ENCODE measurements at regions not wholly inside any gene's neighbourhood (a gene's known extent, or its start where the extent isn't known, plus 50 kb on each side); places are given as distances from the start of the nearest gene placed in this dataset.

DNA sequence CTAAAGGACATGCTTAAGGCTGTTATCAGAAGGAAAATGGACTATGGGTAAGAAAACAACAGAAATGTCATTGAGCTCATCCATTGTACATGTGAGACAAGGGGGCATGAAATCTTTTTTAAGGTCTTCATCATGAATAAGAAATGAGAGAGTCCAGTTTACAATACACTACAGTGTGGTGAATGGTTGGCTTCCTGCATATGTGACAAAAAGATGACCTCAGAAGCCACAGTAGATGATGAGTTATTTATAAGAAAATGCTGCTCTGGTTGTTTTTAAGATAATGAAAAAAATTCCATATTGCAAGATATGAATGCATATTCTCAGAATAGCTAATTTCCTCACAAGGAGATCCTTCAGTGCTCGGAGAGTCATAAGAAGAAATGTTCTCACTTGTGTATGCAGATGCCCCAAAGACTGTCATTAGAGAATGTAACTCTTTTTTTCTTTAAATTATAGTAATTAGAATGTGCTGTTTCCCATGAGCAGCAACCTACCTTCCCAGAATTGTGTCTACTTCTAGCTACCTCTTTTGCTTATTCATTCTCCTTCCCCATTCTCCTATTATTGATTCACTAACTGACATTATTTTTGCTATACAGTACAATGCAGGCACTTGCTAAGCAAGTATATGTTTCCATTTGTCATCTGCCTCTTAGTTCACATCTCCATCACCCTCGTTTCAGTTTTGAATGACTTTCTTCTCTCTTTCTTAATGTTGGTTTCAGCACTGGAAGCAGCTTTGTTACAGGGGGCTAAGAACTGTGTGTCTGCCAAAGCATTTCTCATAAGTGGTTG is 152.0 kb upstream of the PEX5L start:
- no peak for DNase-seq

DNA sequence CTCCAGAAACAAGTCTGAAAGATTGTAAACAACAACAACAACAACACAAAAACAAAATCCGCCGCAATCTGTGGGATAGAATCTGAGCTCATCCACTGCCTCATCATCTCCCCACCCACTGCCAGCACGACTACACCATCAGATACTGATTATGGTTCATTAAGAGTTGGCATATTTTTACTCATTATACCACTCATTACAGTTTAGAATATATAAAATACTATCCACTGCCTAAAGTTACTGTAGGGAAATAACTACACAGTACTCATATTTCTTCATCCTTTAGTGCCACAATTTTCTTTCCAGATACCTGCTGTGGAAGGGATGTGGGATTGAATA is 152.5 kb upstream of the PEX5L start:
- DNase-seq = no peak

DNA sequence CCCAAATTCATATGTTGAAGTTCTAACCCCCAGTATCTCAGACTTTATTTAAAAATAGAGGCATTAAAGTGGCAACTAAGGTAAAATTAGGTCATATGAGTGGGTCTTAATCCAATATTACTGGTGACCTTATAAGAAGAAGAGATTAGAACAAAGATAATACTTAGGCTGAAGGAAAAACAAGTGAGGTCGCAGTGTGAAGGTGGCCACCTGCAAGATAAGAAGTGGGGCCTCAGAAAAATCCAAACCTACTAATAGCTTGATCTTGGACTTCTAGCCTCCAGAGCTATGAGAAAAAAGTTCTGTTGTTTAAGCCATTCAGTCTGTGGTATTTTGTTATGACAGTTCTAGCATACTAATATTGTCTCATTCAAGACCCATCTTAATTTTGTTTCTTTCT is 159.9 kb upstream of the PEX5L start:
- no peak for DNase-seq

DNA sequence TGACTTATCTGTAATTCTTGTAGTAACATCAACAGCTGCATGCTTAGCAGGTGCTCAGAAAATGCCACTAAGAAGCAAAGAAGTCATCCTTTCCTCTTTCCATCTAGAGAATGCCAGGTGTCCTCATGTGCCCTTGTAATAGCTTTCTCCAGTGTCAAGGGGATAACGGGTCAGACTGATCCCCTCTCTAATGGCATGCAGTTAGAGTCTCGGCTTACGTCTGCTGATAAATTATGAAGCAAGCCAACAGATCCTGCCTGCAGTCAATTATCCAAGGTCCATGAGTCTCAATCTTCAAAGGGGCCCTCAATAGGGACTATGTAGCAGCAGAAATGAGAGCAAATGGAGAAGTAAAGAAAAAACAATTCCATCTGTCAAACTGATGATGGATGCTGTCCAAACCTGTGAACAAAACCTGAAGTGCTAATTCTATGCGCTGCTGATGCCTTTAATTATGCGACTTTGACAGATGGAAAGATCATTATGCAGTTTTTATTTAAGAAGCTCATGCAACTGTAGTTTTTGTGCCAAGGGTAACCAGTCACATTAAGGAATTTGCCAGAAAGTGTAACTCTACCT is 162.8 kb upstream of the PEX5L start:
- no peak for DNase-seq

DNA sequence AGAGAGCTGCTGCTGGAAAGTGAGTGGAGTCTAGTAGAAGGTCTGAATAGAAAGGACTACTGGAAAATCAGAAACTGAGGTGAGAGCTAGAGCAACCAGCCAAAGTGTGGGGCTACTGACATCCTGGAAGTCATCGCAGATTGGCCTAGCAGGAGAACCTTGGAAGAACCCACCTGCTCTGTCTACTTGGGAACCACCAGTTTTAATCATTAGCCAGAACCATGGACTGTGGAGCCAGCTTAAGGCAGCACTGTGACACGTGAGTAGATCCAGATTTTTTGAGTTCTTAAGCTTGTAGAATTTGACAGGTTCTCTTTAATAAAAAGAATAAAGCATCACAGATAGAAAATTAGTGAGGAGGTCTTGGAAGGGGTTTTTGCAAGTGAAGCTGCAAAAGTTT is 179.1 kb upstream of the PEX5L start:
- DNase-seq = no peak

DNA sequence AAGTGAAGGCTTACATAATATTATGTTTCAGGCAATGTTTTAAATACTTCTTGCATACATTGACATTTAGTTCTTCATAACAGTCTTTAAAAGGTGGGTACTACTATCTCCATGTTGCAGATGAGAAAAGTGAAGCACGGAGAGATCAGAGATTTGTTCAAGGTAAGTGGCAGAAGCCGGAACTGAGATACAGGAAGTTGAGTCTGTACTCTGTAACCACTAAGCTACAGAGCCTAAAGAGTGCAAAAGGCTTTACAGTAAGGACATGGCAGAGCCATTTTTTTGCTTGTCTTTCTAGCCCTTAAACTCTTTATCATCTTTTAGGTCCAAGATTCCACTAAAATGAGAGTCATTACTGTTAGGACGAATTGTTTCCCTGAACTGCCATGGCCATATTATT is 186.5 kb upstream of the PEX5L start:
- no peak for DNase-seq

DNA sequence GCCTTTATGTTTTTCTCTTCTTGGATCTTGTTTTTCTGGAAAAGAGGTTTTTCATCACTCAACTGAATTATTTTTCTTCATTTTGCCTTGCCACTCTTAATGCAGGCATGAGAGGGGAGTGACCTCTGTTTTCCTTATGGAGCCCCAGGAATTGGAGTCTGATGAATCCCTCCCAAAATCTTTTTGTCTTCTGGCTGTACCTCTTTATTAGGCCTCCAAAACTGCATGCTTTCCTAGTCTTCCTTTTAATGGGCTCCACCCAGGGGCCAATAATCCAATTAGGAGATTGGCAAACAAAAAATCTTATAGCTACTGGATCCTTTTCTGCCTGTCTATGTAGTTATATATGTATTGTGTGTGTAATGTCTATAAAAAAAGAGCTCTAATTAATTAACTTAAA is 192.4 kb upstream of the PEX5L start:
- DNase-seq = no peak

DNA sequence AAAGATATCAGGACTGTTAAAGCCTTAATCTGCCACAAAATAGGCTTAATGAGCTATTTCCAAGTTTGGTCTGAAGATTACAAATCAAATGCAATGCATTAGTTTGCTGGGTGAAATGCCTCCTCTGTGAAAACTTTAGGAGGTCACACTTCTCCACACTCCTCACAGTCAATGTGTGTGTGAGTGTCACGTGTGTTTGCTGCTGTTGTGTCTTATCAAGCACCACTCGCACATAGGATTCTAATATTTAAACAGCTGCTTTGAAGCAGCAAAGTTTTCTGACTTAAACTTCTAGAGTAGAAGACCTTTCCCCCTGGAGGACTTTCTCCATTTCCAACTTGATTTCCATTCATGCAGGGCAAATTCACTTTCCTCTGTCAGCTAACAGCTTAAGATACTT is 203.2 kb upstream of the PEX5L start:
- no peak for DNase-seq

DNA sequence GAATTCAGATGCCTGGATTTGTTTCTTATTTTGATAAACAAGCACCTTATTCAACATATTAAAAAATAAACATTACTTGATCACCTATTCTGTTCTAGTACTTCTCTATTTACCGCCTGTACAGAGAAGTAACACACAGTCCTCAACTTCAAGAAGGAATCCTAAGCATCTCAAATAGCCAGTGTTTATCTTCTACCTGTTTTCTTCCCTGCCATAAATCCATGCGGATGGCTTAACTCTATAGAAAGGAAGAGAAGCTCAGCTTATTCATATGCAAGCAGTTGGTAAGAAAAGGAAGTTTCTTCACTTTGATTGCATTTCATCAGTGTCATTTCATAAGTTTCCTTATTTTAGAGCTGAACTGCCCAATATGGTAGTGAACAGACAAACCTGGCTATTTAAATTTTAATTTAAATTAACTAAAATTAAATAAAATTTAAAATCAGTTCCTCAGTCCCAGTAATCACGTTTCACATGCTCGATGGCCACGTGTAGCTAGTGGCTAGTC is 210.0 kb upstream of the PEX5L start:
- no peak for DNase-seq

DNA sequence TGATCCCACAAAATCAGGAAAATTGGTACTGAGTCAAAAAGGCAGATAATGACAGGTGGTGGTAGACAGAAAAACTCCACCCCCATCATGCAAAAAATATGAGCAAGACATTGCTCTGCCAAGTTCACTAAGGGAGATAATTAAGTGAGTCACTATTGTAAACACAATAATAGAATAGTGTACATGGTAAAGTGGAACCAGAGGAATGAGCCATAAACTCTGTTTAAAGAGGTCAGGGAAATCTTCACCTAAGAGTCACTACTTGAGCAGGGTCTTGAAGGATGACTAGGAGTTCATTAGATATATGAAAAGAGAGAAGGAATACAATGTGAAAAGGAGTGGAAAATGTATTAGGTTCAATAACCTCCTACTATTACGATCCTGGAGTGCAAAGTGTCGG is 213.4 kb upstream of the PEX5L start:
- no peak for DNase-seq

DNA sequence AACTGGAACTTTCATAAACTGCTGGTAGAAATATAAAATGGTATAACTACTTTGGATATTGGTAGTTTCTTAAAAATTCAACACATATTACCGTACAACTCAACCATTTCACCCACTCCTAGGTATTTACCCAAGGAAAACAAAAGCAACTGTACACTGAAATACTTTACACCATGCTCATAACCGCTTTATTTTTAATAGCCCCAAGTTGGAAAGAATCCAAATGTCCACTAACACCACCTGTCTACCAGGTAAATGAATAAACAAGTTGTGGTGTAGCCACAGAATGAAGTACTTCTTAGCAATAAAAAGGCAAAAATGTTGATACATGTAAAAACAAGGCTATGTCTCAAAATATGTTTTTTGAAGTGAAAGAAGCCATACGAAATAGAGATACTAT is 215.9 kb upstream of the PEX5L start:
- peak; percentile 86 for DNase-seq

DNA sequence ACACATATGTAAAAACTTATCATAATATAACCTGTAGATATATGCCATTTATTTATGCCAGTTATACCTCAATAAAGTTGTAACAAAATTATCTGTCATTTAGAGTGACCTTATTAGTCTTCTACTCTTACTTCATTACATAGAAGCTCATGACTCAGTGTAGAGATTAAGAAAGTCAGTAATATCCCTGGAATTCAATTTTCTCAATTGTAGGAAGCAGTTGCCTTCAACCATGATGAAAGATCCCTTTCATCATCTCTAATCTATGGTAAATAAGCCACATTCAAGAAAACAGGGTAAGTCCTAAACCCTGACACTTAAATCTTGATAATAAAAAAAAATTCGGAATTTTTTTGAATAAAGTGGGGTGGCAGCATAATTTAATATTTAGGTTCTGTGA is 216.5 kb upstream of the PEX5L start:
- no peak for DNase-seq

DNA sequence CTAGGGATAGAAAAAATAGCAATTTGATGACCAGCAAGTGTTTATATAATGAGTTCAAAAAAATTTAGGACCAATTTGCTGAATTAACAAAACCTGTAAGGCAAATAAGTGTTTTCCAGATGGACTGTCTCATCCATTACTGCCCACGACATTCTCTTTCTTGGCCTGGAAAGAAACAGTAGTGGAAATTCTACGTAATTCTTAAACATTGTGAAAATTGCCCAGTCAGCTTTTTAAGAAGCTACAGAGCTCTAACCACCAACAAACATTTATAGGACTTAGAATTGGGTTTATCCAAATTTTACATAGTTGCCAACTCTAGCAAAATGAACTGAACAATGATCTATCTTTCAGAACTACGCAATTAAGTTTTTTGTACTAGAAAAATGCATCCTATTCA is 227.7 kb upstream of the PEX5L start:
- no peak for DNase-seq

DNA sequence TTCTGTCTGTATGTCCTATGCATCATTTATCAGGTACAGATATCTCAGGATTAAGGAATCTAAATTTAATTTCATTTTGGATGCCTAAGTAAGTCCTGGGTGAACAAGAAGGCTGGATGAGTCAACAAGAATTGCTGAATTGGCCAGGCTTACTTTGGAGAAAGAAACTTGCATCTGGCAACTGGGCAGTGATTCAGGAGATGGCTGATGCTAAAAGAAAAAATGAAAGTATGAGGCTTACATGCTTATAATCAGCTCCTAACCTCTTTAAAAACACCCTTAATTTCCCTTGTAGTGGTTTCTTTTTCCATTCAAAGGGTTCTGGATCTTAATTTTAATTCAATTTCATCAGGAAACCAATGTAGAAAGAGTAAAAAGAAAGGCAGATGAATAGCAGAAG is 228.8 kb upstream of the PEX5L start:
- no peak for DNase-seq

DNA sequence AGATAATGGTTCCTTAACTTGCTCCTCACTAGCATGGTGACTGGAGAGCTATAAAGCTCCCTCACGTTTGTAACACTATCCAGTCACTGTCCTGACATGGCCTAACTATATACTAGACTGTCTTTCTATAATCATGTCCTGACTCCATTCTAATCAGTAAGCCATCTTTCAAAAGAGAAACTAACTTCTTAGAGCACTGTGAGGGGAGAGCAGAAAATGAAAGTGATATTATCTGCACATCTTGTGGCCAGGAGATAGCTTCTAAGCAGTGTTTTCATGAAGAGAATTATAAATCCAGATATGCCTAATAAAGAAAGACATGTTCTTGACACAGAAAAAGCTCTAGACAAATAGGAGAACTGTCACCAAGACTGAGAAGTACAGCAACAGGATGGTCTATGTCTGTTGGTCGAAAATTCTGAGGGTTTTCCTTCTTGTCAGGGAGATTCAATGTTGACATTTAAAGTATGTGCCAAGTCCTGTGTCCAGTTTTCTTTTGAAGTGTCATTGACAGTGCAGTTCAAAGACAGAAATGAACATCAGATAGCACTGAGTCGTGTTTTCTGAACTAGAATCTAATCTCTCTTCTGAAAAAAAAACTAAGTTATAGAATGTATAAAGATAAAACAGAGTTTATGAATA is 230.6 kb upstream of the PEX5L start:
- DNase-seq = no peak

DNA sequence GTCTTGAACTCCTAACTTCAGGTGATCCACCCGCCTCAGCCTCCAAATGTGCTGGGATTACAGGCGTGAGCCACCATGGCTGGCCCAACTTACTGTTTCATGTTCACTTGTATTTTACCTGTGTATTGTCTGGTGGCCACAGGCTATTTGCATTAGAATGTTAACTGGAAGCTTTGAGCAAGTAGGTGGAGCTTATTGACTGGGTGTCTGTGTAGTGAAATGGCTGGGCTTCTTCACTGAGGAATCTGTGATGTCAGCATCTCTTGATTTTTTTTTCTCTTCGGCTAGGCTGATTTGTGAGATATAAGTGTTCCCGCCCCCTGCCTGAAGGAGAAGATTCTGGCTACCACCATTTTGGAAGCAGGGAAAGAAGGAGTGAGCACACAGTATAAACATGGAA is 237.8 kb upstream of the PEX5L start:
- DNase-seq = no peak

DNA sequence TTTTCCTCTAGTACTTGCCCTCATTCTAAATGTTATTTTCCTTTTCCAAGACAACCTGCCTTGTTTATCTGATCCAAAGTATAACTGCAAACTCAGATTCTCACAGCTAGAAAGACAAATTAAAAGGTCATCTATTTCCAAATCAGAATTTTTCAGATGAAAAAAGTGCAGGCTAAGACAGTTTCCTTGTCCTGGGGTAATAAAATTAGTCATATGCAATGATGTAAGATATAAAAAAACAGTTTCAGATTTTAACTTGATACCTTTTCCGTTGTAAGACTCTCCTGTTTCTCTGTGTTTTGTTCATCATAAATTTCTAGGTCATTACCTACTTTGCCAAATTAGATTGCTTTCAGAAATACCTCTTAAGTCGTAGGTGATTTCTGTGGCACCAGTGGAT is 238.4 kb upstream of the PEX5L start:
- no peak for DNase-seq

DNA sequence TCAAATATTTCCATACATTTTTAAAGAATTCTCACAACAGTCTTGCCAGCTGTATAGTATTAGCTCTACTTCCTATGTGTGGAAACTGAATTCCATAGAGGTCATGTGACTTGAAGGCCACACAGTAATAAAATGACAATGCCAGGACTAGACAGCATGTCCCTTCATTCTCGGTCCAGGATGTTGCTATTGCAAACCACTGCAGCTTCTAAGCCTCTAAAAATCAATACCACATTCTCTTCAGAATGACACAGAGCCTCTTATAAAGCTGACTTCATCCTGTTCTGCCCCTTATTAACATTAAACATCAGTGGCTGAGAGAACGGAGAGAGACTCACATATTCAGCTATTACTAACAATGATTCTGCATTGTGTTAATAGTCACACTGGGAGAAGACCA is 240.3 kb upstream of the PEX5L start:
- DNase-seq = peak; percentile 58

DNA sequence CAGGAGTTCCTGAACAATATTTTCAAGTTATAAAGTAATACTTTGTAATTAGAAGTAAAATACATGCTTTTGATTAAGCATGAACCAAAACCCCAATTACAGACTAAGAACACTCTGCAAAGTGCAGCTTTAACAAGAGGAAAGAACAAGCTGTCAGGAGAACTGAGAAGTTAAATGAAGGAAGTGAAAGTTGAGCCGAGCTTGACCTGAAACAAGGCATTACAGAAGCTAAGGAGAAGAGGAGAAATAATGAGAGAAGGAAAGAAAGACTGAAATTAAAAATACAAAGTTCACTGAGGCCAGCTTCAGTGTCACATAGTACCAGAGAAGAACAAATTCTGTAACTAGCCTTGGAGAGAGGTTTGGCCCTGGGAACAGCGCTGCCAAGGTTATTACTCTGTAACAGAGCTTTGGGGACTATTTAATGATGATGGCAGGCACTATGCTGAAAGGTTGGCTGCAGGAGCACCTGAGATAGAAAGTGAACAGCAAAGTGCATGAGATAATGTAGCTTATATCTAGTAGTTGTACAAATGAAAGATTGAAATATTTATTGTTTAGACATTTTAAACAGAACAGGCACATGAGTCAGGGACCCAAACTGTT is 241.9 kb upstream of the PEX5L start:
- DNase-seq = no peak

DNA sequence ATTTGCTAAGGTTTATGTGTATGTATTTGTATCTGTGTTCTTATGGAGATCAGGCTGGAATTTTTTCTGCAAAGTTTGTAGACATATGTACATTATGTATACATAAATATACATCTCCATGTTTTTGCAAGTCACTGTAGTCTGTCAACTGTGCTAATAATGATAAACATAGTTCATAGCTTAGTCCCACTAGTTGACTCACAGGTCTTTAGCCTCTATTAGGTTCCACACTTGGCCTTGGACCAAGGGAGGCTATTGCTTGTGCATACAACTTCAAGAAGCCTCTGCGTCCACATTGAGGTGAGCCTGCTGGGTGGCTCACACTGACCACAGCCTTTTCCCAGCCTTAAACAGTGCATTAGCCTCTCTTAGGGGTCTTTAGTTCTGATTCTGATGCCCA is 243.8 kb upstream of the PEX5L start:
- DNase-seq = no peak

DNA sequence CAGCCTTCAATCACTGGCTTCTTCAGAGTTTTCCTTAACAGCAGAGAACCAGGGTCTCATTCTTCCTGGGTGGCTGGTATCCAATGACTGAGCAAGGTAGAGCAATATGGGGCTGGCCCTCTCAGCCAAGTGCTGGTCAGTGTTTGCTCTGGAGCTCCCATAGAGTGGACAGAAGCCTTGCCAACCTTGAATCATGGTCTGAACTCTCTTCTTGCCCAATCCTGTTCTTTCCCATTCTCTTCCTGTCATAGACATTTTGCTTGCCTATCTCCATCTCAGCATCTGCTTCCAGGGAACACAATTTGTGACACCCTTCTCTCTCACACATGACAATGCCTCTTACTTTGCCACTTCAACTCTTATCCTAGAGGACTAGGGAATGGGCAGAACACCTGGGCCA is 245.6 kb upstream of the PEX5L start:
- DNase-seq = no peak

DNA sequence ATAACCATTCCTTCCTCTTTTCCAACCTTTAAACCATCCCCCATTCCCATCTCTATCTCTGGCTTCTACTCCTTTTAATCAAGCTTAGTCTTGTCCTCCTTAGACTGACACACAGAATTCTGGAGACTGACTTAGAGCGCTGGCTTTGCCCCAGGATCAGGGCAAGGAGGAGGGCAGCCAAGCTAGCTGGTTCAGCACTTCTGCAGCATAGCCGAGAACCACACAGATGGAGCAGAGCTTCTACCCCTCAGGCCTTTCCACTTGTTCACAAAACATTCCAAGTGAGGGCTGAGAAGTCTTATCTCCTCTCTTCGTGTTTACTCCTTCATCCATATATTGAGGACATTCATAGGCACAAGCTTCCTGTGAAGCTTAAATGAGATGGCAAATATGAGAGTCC is 246.5 kb upstream of the PEX5L start:
- no peak for DNase-seq

DNA sequence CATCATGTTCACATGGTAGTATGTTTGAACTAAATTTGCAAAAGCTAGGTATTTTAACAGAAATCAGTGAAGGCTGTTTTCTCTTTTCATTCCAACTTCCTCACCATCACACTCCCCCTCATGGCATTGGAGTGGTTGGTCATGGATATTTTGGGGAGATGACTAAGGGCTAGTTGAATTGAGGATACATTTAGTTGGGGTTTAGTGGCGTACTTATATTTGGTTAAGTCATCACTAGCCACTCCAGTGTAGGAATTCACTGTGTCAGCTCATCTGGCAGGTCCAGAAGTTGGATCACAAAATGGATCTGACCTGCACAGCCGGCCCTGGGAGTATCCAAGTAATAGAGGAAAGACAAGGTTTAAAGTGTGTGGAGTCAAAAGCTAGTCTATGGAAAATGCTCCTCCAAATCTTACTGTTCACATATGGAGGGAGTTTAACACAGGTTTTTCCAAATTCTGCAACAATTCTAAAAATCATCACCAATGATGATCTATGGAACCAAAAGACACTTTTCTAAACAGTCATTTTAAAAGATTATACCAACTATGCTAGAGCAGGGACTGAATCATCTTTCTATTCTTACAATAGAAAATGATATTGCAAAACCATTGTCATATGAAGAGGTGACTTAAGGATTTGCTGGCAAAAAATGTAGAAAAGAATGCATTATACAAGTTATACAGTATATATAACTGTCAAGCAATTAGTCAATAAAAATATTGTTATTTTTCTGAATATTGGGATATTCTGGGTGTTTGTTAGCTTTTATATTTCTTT is 247.8 kb upstream of the PEX5L start:
- DNase-seq = no peak
